ENCODE measurements at regions not wholly inside any gene's neighbourhood (a gene's known extent, or its start where the extent isn't known, plus 50 kb on each side); places are given as distances from the start of the nearest gene placed in this dataset.

DNA sequence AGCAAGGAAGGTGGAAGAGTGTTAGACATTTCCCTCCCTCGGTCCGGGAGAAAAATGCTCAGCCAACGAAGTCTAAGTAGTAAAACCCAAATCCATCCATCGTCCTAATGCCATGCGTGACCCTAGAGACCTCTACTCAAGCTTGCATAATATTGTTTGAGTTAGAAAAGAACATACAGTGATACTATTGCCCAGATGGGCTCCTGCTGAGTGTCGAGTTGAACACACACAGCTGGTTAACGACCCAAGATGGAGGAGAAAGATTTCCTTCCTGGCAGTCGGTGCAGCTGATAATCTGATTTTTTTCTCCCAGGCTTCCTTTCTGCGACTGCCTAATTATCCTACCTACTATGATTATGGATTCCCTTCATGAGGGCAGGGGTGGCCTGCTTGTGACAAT lies 164.4 kb upstream of the KCNG1 start:
- TF ChIP-seq, protein P1, sequence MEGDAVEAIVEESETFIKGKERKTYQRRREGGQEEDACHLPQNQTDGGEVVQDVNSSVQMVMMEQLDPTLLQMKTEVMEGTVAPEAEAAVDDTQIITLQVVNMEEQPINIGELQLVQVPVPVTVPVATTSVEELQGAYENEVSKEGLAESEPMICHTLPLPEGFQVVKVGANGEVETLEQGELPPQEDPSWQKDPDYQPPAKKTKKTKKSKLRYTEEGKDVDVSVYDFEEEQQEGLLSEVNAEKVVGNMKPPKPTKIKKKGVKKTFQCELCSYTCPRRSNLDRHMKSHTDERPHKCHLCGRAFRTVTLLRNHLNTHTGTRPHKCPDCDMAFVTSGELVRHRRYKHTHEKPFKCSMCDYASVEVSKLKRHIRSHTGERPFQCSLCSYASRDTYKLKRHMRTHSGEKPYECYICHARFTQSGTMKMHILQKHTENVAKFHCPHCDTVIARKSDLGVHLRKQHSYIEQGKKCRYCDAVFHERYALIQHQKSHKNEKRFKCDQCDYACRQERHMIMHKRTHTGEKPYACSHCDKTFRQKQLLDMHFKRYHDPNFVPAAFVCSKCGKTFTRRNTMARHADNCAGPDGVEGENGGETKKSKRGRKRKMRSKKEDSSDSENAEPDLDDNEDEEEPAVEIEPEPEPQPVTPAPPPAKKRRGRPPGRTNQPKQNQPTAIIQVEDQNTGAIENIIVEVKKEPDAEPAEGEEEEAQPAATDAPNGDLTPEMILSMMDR (IDR thresholded peaks at IDR 0.05; ENCODE audit: low read depth, low read length, poor library complexity, severe bottlenecking) = no peak
- TF ChIP-seq EZH2phosphoT487 (IDR thresholded peaks at IDR 0.05; ENCODE audit: borderline replicate concordance, low read length) = no peak

Data from DOHH2 (cell line).